SK-N-SH (cell line): ENCODE measurements at regions not wholly inside any gene's neighbourhood (a gene's known extent, or its start where the extent isn't known, plus 50 kb on each side); places are given as distances from the start of the nearest gene placed in this dataset.

Experiments used
- CTCF ChIA-PET: fragments of 300-600, 350-600 bp; formaldehyde crosslinking; extraction: SDS; loops from one replicate; lab custom pipeline; 2021; lab: Yijun Ruan, JAX
- POLR2A ChIA-PET: fragments of 350-600 bp; sonication (Branson Sonifier 250); formaldehyde crosslinking; extraction: SDS; loops from one replicate; lab custom pipeline; 2020; ENCODE audit warnings: antibody characterized with exemption, inconsistent platforms; lab: Yijun Ruan, JAX
- DNase-seq: peaks from one replicate; pipeline ENCODE4 v3.0.0; 2012
- H2AFZ ChIP-seq: fragments of 200-600 bp; sonication (generic); 2 replicates; pipeline ENCODE4 v1.8.1; 2016; ENCODE audit warnings: antibody characterized with exemption, mild to moderate bottlenecking, low read depth
- H3F3A ChIP-seq: fragments of 200-600 bp; sonication (generic); replicated peaks from 2 replicates; pipeline ENCODE3; 2016; ENCODE audit warnings: antibody characterized with exemption, mild to moderate bottlenecking; ENCODE audit not compliant: insufficient read depth
- H3K27ac ChIP-seq, 2 experiments: fragments of 200-500 bp in 1 of 2; fragments of 200-600 bp in 1 of 2; sonication (Bioruptor generic) in 1 of 2; sonication (generic), shearing (Covaris generic) in 1 of 2; 2 replicates each; pipeline versions ENCODE4 v1.5.1 to v1.6.1; 2014 to 2016; ENCODE audit warnings: low read depth in 2 of 2, inconsistent platforms in 1 of 2, low read length in 1 of 2, mild to moderate bottlenecking in 1 of 2, mixed read lengths in 1 of 2
- H3K27me3 ChIP-seq: fragments of 200-600 bp; sonication (generic), shearing (Covaris generic); 2 replicates; pipeline ENCODE4 v1.6.1; 2016; ENCODE audit warnings: mixed run types; ENCODE audit not compliant: insufficient read depth
- H3K36me3 ChIP-seq, 2 experiments: fragments of 200-500 bp in 1 of 2; fragments of 200-600 bp in 1 of 2; sonication (Bioruptor generic) in 1 of 2; sonication (generic) in 1 of 2; replicated peaks in 1 of 2; 2 replicates each; pipeline versions ENCODE3 to v1.5.1; 2014 to 2016; ENCODE audit warnings: low read length in 1 of 2, mild to moderate bottlenecking in 1 of 2; ENCODE audit not compliant: insufficient read depth in 2 of 2, control insufficient read depth in 1 of 2
- H3K4me1 ChIP-seq, 2 experiments: fragments of 200-500 bp in 1 of 2; fragments of 200-600 bp in 1 of 2; sonication (Bioruptor generic) in 1 of 2; sonication (generic), shearing (Covaris generic) in 1 of 2; 2 replicates each; pipeline versions ENCODE4 v1.5.1 to v1.6.1; 2014 to 2016; ENCODE audit warnings: low read depth in 1 of 2, low read length in 1 of 2, mixed run types in 1 of 2; ENCODE audit not compliant: insufficient read depth in 2 of 2, control insufficient read depth in 1 of 2
- H3K4me2 ChIP-seq: fragments of 200-600 bp; sonication (generic), shearing (Covaris generic); 2 replicates; pipeline ENCODE4 v1.6.1; 2017; ENCODE audit warnings: mixed run types
- H3K4me3 ChIP-seq, 2 experiments: fragments of 200-500 bp in 1 of 2; fragments of 200-600 bp in 1 of 2; sonication (Bioruptor generic) in 1 of 2; sonication (generic), shearing (Covaris generic) in 1 of 2; 2 replicates each; pipeline versions ENCODE4 v1.5.1 to v1.8.1; 2014 to 2016; ENCODE audit warnings: low read depth in 2 of 2, inconsistent platforms in 1 of 2, low read length in 1 of 2, mild to moderate bottlenecking in 1 of 2, mixed read lengths in 1 of 2, moderate library complexity in 1 of 2
- H3K79me2 ChIP-seq: fragments of 200-600 bp; sonication (generic); 2 replicates; pipeline ENCODE4 v1.8.1; 2017; ENCODE audit warnings: mild to moderate bottlenecking; ENCODE audit not compliant: insufficient read depth
- H3K9ac ChIP-seq: fragments of 200-600 bp; sonication (generic); 2 replicates; pipeline ENCODE4 v1.6.1; 2017; ENCODE audit warnings: mixed run types
- H3K9me2 ChIP-seq: fragments of 200-600 bp; sonication (generic); 2 replicates; pipeline ENCODE4 v1.6.1; 2017; ENCODE audit warnings: mixed run types
- H3K9me3 ChIP-seq: fragments of 200-600 bp; sonication (generic); 2 replicates; pipeline ENCODE4 v1.6.1; 2017; ENCODE audit warnings: mixed run types, mild to moderate bottlenecking, moderate library complexity
- H4K20me1 ChIP-seq: fragments of 200-600 bp; sonication (generic); 2 replicates; pipeline ENCODE4 v1.6.1; 2017; ENCODE audit warnings: mild to moderate bottlenecking, mixed run types; ENCODE audit not compliant: insufficient read depth
- CTCF ChIP-seq: fragments of 200-600 bp; sonication (generic); IDR thresholded peaks from 2 replicates; pipeline ENCODE4 v1.6.1; 2017; ENCODE audit warnings: antibody characterized with exemption, mild to moderate bottlenecking, moderate library complexity
- ELF1 ChIP-seq: IDR thresholded peaks from 2 replicates; pipeline ENCODE4 v1.4.0; 2012
- EP300 ChIP-seq, 2 experiments: IDR thresholded peaks; 2 replicates each; pipeline versions ENCODE4 v1.4.0 to v1.6.1; 2012; ENCODE audit warnings: borderline replicate concordance in 1 of 2, low read depth in 1 of 2, low read length in 1 of 2
- EZH2phosphoT487 ChIP-seq: fragments of 200-600 bp; sonication (generic); IDR thresholded peaks from 2 replicates; pipeline ENCODE4 v1.6.1; 2017; ENCODE audit warnings: low read depth, mixed run types, mild to moderate bottlenecking, antibody characterized with exemption, moderate library complexity, borderline replicate concordance
- FOSL2 ChIP-seq: IDR thresholded peaks from 2 replicates; pipeline ENCODE4 v1.4.0; 2012; ENCODE audit warnings: low read depth, mild to moderate bottlenecking, moderate library complexity, borderline replicate concordance
- GATA2 ChIP-seq: sonication (generic); formaldehyde crosslinking; IDR thresholded peaks from 2 replicates; pipeline ENCODE4 v1.5.0; 2020; ENCODE audit warnings: mild to moderate bottlenecking, missing genetic modification reagents
- MEF2A ChIP-seq: IDR thresholded peaks from 2 replicates; pipeline ENCODE4 v1.4.0; 2012; ENCODE audit warnings: low read depth, borderline replicate concordance
- NFIC ChIP-seq: IDR thresholded peaks from 2 replicates; pipeline ENCODE4 v1.4.0; 2012; ENCODE audit warnings: borderline replicate concordance
- NRF1 ChIP-seq: IDR thresholded peaks from 2 replicates; pipeline ENCODE4 v1.6.1; 2012; ENCODE audit warnings: low read depth, mild to moderate bottlenecking, low read length
- RAD21 ChIP-seq: IDR thresholded peaks from 2 replicates; pipeline ENCODE4 v1.6.1; 2012; ENCODE audit warnings: mild to moderate bottlenecking, low read length
- RXRA ChIP-seq: IDR thresholded peaks from 2 replicates; pipeline ENCODE4 v1.4.0; 2012; ENCODE audit warnings: low read depth, mild to moderate bottlenecking, borderline replicate concordance
- SIN3A ChIP-seq: IDR thresholded peaks from 2 replicates; pipeline ENCODE4 v1.6.1; 2012; ENCODE audit warnings: low read depth, mild to moderate bottlenecking, low read length, moderate library complexity, borderline replicate concordance
- SMC3 ChIP-seq: IDR thresholded peaks from 2 replicates; pipeline ENCODE4 v1.6.1; 2012; ENCODE audit warnings: low read depth, low read length, improper control_type of control experiment
- WGBS: methylation state at CpG from one replicate; pipeline ENCODE4 v1.1.6; 2017; ENCODE audit warnings: low lambda C conversion rate; 5-methylcytosine and 5-hydroxymethylcytosine counted together
- TF ChIP-seq, protein P1 (sequence below): IDR thresholded peaks from 2 replicates; pipeline ENCODE4; 2012
- TF ChIP-seq, protein P2 (sequence below): fragments of 150-350 bp; IDR thresholded peaks from 2 replicates; pipeline ENCODE4 v1.6.1; 2017; ENCODE audit warnings: antibody characterized with exemption, low read length, low read depth, borderline replicate concordance

DNA sequence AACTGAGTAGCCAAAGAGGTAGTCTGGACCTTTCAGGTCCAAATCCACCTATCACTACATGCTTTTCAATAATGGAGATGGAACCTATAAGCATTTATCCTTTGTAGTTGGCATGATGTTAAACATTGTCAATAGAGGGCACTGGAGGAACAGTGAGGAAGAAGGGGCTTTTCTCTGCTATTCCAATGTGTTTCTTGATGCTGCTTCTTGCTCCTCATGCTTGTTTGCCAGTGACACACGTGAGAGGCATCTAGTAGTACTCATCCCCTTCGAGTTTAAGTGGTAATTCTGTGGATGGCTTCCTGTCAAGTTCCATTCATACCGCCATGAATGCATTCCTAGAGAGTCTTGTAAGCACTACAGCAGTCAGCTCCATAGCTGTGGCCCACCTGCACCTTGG lies 84.0 kb downstream of the NAA11 start:
- no peak overlapping the region for H3K4me3 ChIP-seq
- no peak overlapping the region for H3K9ac ChIP-seq
- no peaks in the 10 kb centered on the region for H3F3A ChIP-seq
- H2AFZ ChIP-seq: no peak overlapping the region
- TF ChIP-seq ELF1 (no peak), SMC3 (peak; percentile 23; the same call in 1 of the 2 replicates), RAD21 (peak; percentile 57), CTCF (peak; percentile 43), NRF1 (no peak)
- TF ChIP-seq, protein P1, sequence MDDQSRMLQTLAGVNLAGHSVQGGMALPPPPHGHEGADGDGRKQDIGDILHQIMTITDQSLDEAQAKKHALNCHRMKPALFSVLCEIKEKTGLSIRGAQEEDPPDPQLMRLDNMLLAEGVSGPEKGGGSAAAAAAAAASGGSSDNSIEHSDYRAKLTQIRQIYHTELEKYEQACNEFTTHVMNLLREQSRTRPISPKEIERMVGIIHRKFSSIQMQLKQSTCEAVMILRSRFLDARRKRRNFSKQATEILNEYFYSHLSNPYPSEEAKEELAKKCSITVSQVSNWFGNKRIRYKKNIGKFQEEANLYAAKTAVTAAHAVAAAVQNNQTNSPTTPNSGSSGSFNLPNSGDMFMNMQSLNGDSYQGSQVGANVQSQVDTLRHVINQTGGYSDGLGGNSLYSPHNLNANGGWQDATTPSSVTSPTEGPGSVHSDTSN: no peak
- POLR2A ChIA-PET: no interaction called here
- H3K4me2 ChIP-seq: no peak overlapping the region
- no peaks in the 10 kb centered on the region for H4K20me1 ChIP-seq
- no peak for DNase-seq
- no peaks in the 10 kb centered on the region for H3K27me3 ChIP-seq
- WGBS: 19% methylated on average over 3 of the region's 3 CpGs
- H3K4me1 ChIP-seq: no peaks in the 10 kb centered on the region
- no peaks in the 10 kb centered on the region for H3K79me2 ChIP-seq
- H3K9me3 ChIP-seq: no peaks in the 10 kb centered on the region
- CTCF ChIA-PET: interaction anchor here (0.6 to 1.3 kb wide), 2 partner anchors 200 to 310 kb away, joined by 3 read pairs; no protein-coding TSS in a partner anchor
- H3K27ac ChIP-seq: no peak overlapping the region
- H3K36me3 ChIP-seq: no peaks in the 10 kb centered on the region
- H3K9me2 ChIP-seq: no peaks in the 10 kb centered on the region

GRCh38 chr4:79237851-79238250 lies 88.0 kb downstream of the NAA11 start:
- H3K36me3 ChIP-seq: no peaks in the 10 kb centered on the region
- H3K9me2 ChIP-seq: no peaks in the 10 kb centered on the region
- no peak for DNase-seq
- no peaks in the 10 kb centered on the region for H3K79me2 ChIP-seq
- ChIA-PET POLR2A (no interaction called here), CTCF (no interaction called here)
- H3K9me3 ChIP-seq: no peaks in the 10 kb centered on the region
- no peaks in the 10 kb centered on the region for H3K27me3 ChIP-seq
- 5% methylated on average over 2 of the region's 2 CpGs for WGBS
- TF ChIP-seq GATA2 (CRISPR knock-in tag) (no peak), MEF2A (no peak), EP300 (IDR thresholded peaks at IDR 0.05; ENCODE audit: borderline replicate concordance in 1 of 2, low read depth in 1 of 2, low read length in 1 of 2) (no peak), FOSL2 (no peak), RXRA (no peak), SIN3A (no peak), NFIC (no peak), NRF1 (no peak), EZH2phosphoT487 (no peak)
- TF ChIP-seq, protein P2, sequence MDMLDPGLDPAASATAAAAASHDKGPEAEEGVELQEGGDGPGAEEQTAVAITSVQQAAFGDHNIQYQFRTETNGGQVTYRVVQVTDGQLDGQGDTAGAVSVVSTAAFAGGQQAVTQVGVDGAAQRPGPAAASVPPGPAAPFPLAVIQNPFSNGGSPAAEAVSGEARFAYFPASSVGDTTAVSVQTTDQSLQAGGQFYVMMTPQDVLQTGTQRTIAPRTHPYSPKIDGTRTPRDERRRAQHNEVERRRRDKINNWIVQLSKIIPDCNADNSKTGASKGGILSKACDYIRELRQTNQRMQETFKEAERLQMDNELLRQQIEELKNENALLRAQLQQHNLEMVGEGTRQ: no peak
- no peak overlapping the region for H3K27ac ChIP-seq
- H3K4me1 ChIP-seq: no peaks in the 10 kb centered on the region
- H3K4me3 ChIP-seq: no peak overlapping the region
- no peak overlapping the region for H3K4me2 ChIP-seq
- no peak overlapping the region for H2AFZ ChIP-seq
- no peaks in the 10 kb centered on the region for H4K20me1 ChIP-seq
- no peaks in the 10 kb centered on the region for H3F3A ChIP-seq
- no peak overlapping the region for H3K9ac ChIP-seq
